Activated T-cell treated with anti-CD3 and anti-CD28 coated beads, Interleukin-2, amount 50 U/mL, for 72 hours (primary cell): ENCODE measurements at regions not wholly inside any gene's neighbourhood (a gene's known extent, or its start where the extent isn't known, plus 50 kb on each side); places are given as distances from the start of the nearest gene placed in this dataset.

Source experiments
- ATAC-seq, 2 donors: fragments of 150-1000 bp; cut with Tn5 transposase; replicated peaks in 1 of 2; 2 replicates each; pipeline ENCODE4 v1.10.0; 2021; ENCODE audit warnings: moderate library complexity in 2 of 2, mild to moderate bottlenecking in 1 of 2
- DNase-seq, 2 donors: peaks; one replicate each; pipeline ENCODE4 v3.0.0; 2021 to 2022; ENCODE audit warnings: mixed read lengths in 1 of 2
- H3K27ac Mint-ChIP-seq: one replicate; pipeline ENCODE4 v1.8.0; 2022; ENCODE audit warnings: mild to moderate bottlenecking, moderate library complexity, mixed read lengths
- H3K27me3 Mint-ChIP-seq: one replicate; pipeline ENCODE4 v1.8.0; 2022; ENCODE audit warnings: low read depth, mixed read lengths
- H3K36me3 Mint-ChIP-seq, 2 donors: one replicate each; pipeline ENCODE4 v1.8.0; 2022; ENCODE audit warnings: mixed read lengths in 2 of 2, mild to moderate bottlenecking in 1 of 2; ENCODE audit not compliant: insufficient read depth in 2 of 2
- H3K4me1 Mint-ChIP-seq: one replicate; pipeline ENCODE4 v1.8.0; 2022; ENCODE audit warnings: low read depth, mixed read lengths
- H3K4me3 Mint-ChIP-seq, 2 donors: one replicate each; pipeline ENCODE4 v1.8.0; 2022; ENCODE audit warnings: mild to moderate bottlenecking in 2 of 2, mixed read lengths in 2 of 2, moderate library complexity in 2 of 2
- H3K9me3 Mint-ChIP-seq, 2 donors: one replicate each; pipeline ENCODE4 v1.8.0; 2022; ENCODE audit warnings: mixed read lengths in 2 of 2

DNA sequence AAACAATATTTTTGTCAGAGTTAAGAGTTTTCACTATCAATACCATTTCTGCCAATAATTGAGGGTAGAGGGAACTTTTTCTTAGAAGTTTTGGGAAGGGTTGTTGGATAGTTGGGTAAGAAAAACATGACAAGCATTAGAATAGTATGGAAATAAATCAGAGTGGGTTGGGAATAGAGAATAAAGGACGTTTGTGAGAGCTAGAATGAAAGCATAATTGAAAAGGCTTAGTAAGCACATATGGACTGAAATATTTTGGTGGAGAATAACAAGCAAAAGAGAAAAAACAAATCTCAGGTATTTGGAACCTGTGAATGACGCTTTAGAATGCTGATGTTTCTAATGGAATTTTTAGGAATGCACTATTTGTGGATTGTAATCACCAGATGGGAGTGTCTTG is 262.9 kb upstream of the EDIL3 start:
- H3K27ac Mint-ChIP-seq = no peak overlapping the region
- H3K36me3 Mint-ChIP-seq = no peaks in the 10 kb centered on the region
- H3K27me3 Mint-ChIP-seq = no peaks in the 10 kb centered on the region
- H3K4me3 Mint-ChIP-seq = no peak overlapping the region
- H3K9me3 Mint-ChIP-seq = peaks cover 0 to 9% of the 10 kb centered on the region in 2 donors
- DNase-seq (no peak), ATAC-seq (no peak)
- no peaks in the 10 kb centered on the region for H3K4me1 Mint-ChIP-seq

DNA sequence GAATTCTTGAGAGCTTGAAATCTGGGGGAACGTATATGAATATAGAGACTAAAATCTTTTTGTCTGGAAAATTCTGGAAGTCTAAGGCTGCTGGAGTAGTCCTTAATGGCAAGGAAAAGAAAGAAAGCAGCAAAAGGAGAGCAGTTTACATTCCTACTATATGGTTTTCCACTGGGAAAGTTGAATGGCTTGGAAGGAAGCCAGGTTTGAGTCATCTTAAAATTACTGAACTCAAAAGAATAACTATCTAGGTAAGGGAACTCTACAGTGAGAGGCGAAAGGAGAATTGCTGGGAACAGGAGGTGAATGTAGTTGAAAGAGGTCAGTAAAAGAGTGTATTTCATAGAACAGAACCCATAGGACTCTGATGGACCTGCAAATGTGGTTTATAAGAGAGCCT is 258.1 kb upstream of the EDIL3 start:
- ATAC-seq = no peak
- H3K4me3 Mint-ChIP-seq = no peak overlapping the region
- DNase-seq = no peak
- no peak overlapping the region for H3K27ac Mint-ChIP-seq
- peaks cover 3 to 9% of the 10 kb centered on the region in 2 donors for H3K9me3 Mint-ChIP-seq
- H3K27me3 Mint-ChIP-seq = no peaks in the 10 kb centered on the region
- no peaks in the 10 kb centered on the region for H3K4me1 Mint-ChIP-seq
- no peaks in the 10 kb centered on the region for H3K36me3 Mint-ChIP-seq

DNA sequence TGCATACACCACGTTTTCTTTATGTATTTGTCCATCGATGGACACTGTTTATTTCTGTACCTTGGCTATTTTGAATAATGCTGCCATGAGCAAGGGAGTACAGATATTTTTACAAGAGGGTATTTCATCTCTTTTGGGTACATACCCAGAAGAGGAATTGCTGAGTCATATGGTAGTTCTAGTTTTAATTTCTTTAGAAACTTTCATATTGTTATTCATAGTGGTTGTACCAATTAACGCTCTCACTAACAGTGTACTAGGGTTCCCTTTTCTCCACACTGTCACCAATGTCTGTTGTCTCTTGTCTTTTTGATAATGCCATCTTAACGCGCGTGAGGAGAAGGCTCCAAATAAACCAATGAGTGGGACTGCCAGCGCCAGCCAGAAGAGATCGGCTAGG is 257.6 kb upstream of the EDIL3 start:
- no peak overlapping the region for H3K4me3 Mint-ChIP-seq
- no peaks in the 10 kb centered on the region for H3K27me3 Mint-ChIP-seq
- no peaks in the 10 kb centered on the region for H3K36me3 Mint-ChIP-seq
- H3K27ac Mint-ChIP-seq = no peak overlapping the region
- DNase-seq (no peak), ATAC-seq (no peak)
- peaks cover 3 to 6% of the 10 kb centered on the region in 2 donors for H3K9me3 Mint-ChIP-seq
- H3K4me1 Mint-ChIP-seq = no peaks in the 10 kb centered on the region

- no peak for DNase-seq
- Mint-ChIP-seq H3K27me3 (no peaks in the 10 kb centered on the region), H3K9me3 (peaks cover 0 to 3% of the 10 kb centered on the region in 2 donors), H3K27ac (no peak overlapping the region), H3K4me1 (no peaks in the 10 kb centered on the region), H3K4me3 (no peak overlapping the region), H3K36me3 (no peaks in the 10 kb centered on the region)
- ATAC-seq = no peak
Measured at GRCh38 chr5:84637662-84638375, 253.1 kb upstream of the EDIL3 start.

DNA sequence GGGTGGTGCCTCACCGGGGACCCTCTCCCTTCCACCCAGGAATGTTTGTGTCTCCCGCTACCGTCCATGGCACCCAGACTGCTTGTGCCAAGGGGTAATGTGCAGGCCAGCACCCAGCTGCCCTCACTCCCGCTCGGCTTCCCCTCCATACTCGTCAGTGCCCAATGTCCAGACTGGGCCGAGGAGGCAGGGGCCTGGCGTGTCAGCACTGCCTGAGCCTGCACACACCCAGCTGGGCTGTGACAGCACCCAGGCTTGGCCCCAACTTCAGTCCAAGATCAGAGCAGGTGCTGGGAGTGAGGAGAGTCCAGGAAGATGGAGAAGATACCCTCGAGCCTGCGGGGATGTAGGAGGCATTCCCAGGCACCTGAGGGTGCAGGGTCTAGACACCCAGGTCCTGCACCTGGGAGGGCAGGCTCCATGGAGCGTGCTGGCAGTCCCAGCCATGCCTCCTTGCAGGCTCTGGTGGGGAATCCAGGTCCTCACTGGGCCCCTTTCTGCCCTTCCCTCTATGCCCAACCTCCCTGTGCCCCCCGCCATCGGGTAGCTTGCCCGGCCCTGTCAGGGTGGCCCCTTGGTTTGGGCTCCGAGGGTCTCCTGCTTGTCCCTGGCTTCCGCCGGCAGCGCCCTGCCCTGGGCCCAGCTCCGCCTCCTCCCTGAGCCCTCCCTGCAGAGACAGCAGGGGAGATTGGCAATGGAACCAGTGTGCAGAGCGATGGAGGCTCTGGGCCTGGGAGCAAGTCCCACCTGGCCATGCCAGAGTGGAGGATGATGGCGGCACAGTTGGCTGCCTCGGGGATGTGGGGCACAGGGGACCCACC is 250.8 kb upstream of the EDIL3 start:
- H3K36me3 Mint-ChIP-seq = no peaks in the 10 kb centered on the region
- no peaks in the 10 kb centered on the region for H3K27me3 Mint-ChIP-seq
- no peaks in the 10 kb centered on the region for H3K4me1 Mint-ChIP-seq
- DNase-seq (no peak), ATAC-seq (no peak)
- H3K27ac Mint-ChIP-seq = no peak overlapping the region
- H3K9me3 Mint-ChIP-seq = peaks cover 0 to 2% of the 10 kb centered on the region in 2 donors
- H3K4me3 Mint-ChIP-seq = no peak overlapping the region

GRCh38 chr5:84634256-84634655 is 249.6 kb upstream of the EDIL3 start:
- H3K9me3 Mint-ChIP-seq = peaks cover 0 to 2% of the 10 kb centered on the region in 2 donors
- no peaks in the 10 kb centered on the region for H3K4me1 Mint-ChIP-seq
- no peak overlapping the region for H3K27ac Mint-ChIP-seq
- no peaks in the 10 kb centered on the region for H3K36me3 Mint-ChIP-seq
- no peaks in the 10 kb centered on the region for H3K27me3 Mint-ChIP-seq
- H3K4me3 Mint-ChIP-seq = no peak overlapping the region
- DNase-seq (no peak), ATAC-seq (no peak)

DNA sequence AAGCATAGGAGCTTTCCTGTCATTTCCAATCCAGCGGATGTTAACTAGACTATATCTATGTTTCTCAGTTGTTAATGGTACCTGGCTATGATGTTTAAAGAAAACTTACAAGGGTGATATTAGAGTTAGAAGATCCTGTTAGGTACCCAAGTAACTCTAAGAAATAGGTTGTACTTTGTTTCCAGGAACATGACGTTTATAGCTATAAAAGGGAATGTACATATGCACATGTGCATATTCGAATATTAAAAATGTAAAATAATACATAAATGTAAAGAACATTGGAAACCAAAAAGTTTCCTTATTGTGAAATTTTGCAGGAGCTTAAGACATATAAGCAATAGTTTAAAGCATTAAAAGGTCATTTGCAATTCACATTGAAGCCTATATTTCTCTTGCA is 247.7 kb upstream of the EDIL3 start:
- no peak for ATAC-seq
- no peaks in the 10 kb centered on the region for H3K9me3 Mint-ChIP-seq
- H3K27me3 Mint-ChIP-seq = no peaks in the 10 kb centered on the region
- no peak for DNase-seq
- no peak overlapping the region for H3K4me3 Mint-ChIP-seq
- H3K27ac Mint-ChIP-seq = no peak overlapping the region
- no peaks in the 10 kb centered on the region for H3K36me3 Mint-ChIP-seq
- no peaks in the 10 kb centered on the region for H3K4me1 Mint-ChIP-seq

DNA sequence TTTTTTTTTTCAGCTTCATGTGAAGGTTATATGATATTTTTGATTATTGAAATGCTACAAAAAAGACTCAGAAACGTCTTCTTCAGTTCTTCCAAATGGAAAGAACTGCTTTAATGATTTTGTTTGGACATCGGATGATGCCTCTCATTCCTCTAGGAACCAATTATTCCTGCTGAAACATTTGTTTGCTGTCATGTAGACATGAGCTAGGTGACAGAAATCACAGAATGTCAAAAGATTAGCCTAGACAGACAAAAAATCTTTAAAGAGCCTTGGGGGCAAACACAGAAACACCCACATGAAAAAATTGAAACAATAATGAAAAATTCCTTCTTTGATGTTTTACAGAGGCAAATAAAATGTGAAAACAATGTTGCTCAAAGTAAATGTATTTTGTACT is 244.2 kb upstream of the EDIL3 start:
- no peak for DNase-seq
- H3K4me1 Mint-ChIP-seq = peaks cover 5% of the 10 kb centered on the region
- no peak overlapping the region for H3K4me3 Mint-ChIP-seq
- ATAC-seq = no peak
- no peaks in the 10 kb centered on the region for H3K27me3 Mint-ChIP-seq
- no peak overlapping the region for H3K27ac Mint-ChIP-seq
- no peaks in the 10 kb centered on the region for H3K9me3 Mint-ChIP-seq
- no peaks in the 10 kb centered on the region for H3K36me3 Mint-ChIP-seq

DNA sequence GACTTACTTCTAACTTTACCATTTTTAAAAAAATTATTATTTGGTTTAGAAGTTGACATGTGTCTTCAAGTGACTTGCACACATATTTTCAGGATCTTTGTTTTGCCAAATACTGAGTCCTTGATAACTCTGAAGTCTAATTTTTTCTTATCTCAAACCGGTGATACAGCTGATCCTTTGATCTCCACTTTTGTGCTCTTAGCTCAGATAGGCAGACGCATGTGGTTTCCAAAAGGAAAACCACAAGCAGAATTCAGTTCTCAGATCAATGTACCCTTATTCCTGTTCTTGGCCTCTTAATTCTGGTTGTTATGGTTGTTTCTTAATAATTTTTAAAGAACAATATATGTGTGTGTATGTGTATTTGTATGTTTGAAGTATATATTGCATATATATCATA is 238.3 kb upstream of the EDIL3 start:
- DNase-seq (no peak), ATAC-seq (no peak)
- no peaks in the 10 kb centered on the region for H3K27me3 Mint-ChIP-seq
- H3K27ac Mint-ChIP-seq = no peak overlapping the region
- H3K4me1 Mint-ChIP-seq = peaks cover 8% of the 10 kb centered on the region
- no peaks in the 10 kb centered on the region for H3K9me3 Mint-ChIP-seq
- H3K36me3 Mint-ChIP-seq = no peaks in the 10 kb centered on the region
- H3K4me3 Mint-ChIP-seq = no peak overlapping the region

GRCh38 chr5:84622461-84622860 is 237.8 kb upstream of the EDIL3 start:
- Mint-ChIP-seq H3K27me3 (no peaks in the 10 kb centered on the region), H3K4me1 (peaks cover 8% of the 10 kb centered on the region), H3K4me3 (no peak overlapping the region), H3K36me3 (no peaks in the 10 kb centered on the region), H3K9me3 (no peaks in the 10 kb centered on the region), H3K27ac (no peak overlapping the region)
- ATAC-seq (no peak), DNase-seq (no peak)

DNA sequence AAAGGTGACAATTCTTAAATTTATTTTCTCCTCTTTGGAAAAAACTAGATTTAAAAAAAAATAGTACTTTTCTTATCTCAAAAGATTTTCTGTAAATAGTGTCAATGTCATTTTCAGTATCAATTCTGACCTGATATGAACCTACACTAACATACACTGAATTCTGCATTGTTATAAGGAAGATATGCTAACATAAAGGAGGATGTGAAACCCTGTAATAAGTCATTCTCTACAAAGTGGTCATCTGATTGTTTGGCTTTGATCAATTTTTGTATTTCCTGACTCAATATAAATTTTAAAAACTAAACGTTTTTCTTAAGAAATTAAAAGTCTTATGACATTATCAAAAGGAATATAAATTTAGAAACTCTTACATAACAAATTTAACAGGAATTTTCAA is 233.6 kb upstream of the EDIL3 start:
- ATAC-seq (no peak), DNase-seq (no peak)
- Mint-ChIP-seq H3K27ac (no peak overlapping the region), H3K9me3 (no peaks in the 10 kb centered on the region), H3K4me3 (no peak overlapping the region), H3K27me3 (no peaks in the 10 kb centered on the region), H3K4me1 (no peaks in the 10 kb centered on the region), H3K36me3 (no peaks in the 10 kb centered on the region)

DNA sequence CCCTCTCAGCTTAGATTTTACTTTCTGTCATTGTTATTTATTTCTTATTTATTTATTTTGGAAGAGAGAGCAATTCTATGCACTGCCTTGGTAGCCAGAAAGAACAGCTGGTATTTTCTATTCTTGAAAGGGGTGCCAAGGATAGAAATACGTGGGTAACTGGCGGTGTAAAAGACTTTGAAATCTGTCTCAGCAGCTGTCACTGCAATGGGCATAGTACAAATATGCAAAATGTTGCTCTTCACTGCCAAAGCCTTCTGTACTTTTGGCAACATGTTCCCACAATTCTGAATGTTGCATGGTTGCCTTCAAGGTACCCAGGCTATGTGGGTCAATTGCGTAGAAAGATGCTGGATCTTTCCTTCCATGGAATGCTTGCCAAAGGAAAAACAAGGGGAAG is 230.2 kb upstream of the EDIL3 start:
- H3K36me3 Mint-ChIP-seq = no peaks in the 10 kb centered on the region
- ATAC-seq (no peak), DNase-seq (no peak)
- no peaks in the 10 kb centered on the region for H3K27me3 Mint-ChIP-seq
- H3K27ac Mint-ChIP-seq = no peak overlapping the region
- no peaks in the 10 kb centered on the region for H3K9me3 Mint-ChIP-seq
- no peaks in the 10 kb centered on the region for H3K4me1 Mint-ChIP-seq
- H3K4me3 Mint-ChIP-seq = no peak overlapping the region

GRCh38 chr5:84606784-84607183 is 222.1 kb upstream of the EDIL3 start:
- ATAC-seq (no peak), DNase-seq (no peak)
- Mint-ChIP-seq H3K27me3 (no peaks in the 10 kb centered on the region), H3K9me3 (peaks cover 0 to 2% of the 10 kb centered on the region in 2 donors), H3K4me3 (no peak overlapping the region), H3K27ac (no peak overlapping the region), H3K4me1 (no peaks in the 10 kb centered on the region), H3K36me3 (no peaks in the 10 kb centered on the region)

GRCh38 chr5:84605241-84605640 is 220.6 kb upstream of the EDIL3 start:
- Mint-ChIP-seq H3K4me1 (no peaks in the 10 kb centered on the region), H3K27ac (no peak overlapping the region), H3K9me3 (peaks cover 0 to 2% of the 10 kb centered on the region in 2 donors), H3K27me3 (no peaks in the 10 kb centered on the region), H3K4me3 (no peak overlapping the region), H3K36me3 (no peaks in the 10 kb centered on the region)
- DNase-seq = no peak
- ATAC-seq = no peak
